ENCODE measurements at regions not wholly inside any gene's neighbourhood (a gene's known extent, or its start where the extent isn't known, plus 50 kb on each side); places are given as distances from the start of the nearest gene placed in this dataset.
"Not testable (repeated sequence)": the region's sequence is repeated elsewhere in the genome, so short reads cannot be mapped to it uniquely, and the experiment has no call there.

GRCh38 chr1:38746941-38747600, 112.5 kb downstream of the RRAGC start:
- no peak for DNase-seq

- no peak for DNase-seq
These were observed 113.1 kb downstream of the RRAGC start for GRCh38 chr1:38746402-38746935.

GRCh38 chr1:38745476-38746401, 113.8 kb downstream of the RRAGC start:
- DNase-seq, result no peak

DNA sequence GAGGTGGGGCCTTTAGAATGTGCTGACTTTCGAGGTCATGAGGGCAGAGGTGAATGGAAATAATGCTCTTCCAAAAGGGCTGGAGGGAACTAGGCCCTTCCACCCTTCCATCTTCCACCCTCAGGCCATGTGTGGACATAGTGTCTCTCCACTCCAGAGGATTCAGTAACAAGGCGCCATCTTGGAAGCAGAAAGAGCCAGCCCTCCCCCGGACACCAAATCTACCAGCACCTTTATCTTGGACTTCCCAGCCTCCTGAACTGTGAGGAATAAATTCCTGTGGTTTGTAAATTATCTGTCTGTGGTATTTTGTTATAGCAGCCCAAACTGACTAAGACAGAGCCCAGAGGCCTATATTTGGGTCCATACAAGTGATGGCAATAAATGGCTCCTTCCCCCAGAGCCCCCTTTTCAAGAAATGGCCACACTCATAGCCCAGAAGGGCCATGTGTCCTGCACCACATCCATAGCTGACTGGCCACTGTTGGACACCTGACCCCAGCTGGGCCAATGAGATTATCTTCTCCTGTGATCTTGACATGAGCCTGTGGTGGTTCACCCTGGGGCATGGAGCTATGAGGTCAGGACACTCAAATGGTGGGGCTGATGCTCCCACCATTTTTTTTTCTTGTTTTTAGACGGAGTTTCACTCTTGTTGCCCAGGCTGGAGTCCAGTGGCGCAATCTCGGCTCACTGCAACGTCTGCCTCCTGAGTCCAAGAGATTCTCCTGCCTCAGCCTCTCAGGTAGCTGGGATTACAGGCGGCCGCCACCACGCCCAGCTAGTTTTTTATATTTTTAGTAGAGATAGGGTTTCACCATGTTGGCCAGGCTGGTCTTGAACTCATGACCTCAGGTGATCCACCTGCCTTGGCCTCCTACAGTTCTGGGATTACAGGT, 114.9 kb downstream of the RRAGC start:
- no peak for DNase-seq

DNA sequence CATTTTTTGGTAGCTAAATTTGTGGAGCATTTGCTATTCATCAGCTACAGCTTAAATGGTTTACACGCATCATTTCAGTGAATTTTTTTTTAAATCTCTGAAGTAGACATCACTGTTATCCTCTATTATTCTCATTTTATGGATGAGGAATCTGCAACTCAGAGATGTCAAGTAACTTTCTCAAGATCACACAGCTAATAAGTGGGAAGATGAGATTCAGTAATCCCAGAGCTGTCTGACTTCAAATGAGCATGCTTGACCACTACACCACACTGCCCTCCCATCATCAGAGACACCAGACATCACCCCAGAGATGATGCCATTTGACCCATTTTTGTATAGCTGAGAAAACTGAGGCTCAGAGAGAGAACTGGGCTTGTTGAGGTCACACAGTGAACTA, 116.4 kb downstream of the RRAGC start:
- no peak for DNase-seq

DNA sequence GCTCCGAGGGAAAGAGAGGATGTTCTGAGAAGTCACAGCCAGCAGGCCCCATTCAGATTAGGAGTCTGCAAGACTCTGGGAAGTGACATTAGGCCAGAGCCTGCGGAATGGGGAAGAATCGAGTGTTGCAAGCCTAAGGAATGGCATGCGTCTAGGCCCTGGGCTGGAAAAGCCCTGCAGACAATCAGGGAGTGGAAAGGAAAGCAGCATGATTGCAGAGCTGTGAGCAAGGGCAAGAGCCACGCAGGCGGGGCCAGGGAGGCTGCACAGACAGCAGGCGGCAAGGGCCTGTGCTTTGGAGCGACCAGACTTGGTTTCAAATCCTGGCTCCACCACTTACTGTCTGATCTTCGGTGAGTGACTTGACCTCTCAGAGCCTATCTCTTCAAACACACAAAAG, 118.2 kb downstream of the RRAGC start:
- DNase-seq, result peak; percentile 20

- no peak for DNase-seq
These were observed 119.1 kb downstream of the RRAGC start for GRCh38 chr1:38740487-38740886.

DNA sequence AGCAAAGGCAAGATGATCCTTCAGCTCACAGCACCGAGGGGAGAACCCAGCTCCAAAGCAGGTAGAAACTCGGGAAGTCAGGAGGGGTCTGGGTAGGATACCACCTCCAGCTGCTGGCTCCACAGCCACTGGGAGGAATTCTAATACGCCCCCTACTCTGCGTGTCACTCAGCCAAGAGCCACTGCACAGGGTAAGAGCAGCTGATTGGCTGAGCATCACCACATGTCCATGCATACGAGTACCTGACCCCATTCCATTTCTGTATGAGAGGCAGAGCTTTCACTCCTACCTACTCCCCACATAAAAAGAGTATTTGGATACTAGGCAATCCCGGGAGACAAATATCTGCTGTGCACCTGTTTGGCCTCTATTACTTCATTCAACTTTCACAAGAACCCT, 121.4 kb downstream of the RRAGC start:
- DNase-seq, result no peak

DNA sequence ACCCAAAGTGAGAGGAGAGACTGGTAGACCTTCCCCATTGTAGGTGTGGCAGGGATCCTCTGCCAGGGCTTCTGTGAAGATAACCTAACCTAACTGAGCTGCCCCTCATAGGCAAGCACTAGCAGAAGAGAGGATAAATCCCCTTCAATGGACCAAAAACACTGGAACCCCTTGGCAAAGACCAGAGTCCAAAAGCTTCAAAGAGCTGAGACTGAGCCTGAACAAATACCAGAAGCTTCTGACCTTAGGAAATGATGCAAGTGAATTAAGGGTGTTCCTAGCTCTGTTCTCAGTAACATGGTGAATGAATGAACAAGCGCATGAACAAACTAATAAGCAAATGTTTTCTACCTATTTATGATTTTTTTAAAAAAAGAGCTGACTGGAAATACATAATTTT, 123.2 kb downstream of the RRAGC start:
- no peak for DNase-seq

DNA sequence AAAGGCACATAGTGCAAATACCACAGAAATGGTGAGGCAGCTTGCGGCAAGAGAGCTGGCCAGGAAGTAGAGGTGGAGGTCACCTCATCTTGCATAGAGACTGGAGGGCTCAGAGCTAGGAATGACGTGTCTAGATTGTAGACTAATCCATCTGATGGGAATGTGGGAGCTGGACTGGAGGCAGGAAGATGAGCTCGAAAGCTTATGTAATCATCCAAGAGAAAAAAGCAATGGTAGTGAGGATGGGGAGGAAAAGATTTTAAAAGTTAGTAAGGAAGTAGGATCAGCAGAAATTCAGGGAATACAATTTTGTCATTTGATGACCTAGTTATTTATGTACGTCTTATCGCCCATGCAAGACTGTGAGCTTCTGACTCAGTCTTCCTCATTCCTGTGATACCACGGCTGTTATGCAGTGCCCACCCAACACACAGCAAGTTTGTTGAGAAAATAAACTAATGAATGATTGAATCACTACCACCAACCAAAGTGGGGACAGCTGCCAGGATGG, 123.9 kb downstream of the RRAGC start:
- peak; percentile 64 for DNase-seq

DNA sequence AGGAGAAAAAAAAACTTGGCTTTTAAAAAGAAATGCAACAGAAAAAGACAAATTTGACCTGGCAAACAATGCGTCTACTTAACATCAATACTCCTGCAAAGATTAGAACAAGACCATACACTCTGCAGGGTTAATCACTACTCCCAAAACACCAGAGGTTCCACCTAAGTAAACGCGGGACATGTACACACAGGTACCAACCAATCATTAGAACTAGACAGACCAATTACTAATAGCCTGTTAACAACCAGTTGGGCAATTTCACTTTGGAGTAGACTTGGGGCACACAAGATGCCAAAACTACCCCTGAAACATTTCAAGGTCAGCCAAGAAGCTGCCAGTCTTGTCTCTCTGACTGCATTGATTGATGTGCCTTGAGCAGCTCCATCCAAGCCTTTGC, 125.8 kb downstream of the RRAGC start:
- DNase-seq, result no peak

GRCh38 chr1:38730511-38731397, 128.8 kb downstream of the RRAGC start:
- no peak for DNase-seq

DNA sequence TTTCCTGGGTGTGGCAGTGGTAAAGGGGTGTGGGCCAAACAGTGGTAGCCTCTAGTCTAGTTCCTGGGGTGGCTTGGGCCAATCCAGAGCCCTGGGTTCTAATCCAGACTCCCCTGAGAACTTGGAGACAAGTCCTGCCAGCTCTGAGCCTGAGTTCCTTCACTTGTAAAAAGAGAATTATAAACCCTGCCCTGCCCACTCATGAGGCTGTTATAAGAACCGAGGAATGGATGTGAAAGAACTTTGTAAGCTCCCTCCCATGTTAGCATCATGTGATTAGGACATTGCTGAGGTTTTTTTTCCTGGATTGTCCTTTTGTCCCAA, 131.0 kb downstream of the RRAGC start:
- no peak for DNase-seq

DNA sequence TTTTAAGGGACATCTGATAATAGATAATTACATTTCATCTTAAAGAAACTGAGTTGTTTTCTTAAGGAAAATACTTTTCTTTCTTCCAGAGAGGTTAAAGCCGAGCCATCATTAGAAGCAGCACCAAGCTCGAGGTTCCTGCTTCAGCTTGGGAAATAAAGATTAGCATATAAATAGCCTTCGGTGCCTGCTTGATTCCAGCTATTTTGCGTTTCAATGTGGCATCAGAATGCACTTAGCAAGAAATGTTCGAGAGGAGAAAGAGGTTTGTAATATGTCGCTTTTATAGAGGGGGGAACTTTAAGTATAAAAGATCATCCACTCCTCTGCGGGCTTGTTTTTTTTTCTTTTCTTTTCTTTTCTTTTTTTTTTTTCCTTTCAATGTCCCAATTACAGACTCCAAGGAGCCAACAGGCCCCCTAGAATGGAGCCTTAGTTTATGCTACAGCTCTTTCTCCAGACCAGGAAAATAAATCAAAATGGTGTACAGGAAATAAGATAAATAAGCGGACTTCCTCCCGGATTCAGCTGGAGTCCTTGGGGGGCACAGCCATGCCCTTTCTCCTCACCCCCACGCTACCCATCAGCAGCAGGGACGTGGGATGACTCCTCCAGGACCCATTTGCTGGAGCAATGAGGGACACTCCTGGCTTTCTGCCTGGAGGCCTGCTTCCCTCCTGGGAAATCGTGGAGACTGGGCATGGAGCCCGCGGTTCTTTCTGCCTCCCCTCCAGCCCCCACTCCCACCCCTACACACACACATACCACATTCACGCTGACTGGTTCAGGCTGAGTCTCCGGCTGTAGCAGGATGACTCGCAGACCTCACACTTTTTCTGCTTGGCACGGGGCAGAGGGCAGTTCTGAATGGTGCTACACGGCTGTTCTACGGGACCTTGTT, 131.6 kb downstream of the RRAGC start:
- peak; percentile 80 for DNase-seq

DNA sequence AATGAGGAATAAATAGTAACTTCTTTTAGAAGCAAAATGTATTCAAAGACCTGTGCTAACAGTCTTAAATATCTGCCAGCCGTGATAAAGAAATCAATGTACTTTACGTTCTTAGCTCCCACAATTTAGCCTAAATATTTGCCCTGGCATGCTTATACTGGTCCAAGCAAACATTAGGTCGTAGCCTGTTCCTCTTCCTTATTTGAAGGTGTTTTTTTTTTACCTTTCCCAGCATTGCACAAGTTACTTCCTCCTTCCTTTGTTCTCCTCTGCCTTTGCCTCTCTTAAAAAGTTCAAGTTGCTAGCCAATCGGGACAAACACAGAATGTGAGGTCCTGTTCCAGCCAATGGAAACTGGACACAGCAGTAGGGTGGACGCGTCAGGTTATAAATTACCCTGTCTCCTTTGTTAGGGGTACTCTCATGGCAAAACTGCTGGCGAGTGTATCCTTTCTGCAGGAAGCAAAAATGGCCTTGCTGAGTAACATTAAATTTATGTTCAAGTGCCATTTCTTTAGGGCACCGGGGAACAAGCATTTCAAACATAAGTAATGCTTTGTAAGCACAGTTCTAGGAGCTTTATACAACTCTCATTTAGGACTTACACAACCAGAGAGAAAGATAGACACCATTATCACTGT, 134.1 kb downstream of the RRAGC start:
- DNase-seq, result not testable (repeated sequence)

GRCh38 chr1:38724160-38725131, 135.1 kb downstream of the RRAGC start:
- no peak for DNase-seq

- no peak for DNase-seq
These were observed 137.8 kb downstream of the RRAGC start for GRCh38 chr1:38721816-38722215.

GRCh38 chr1:38719880-38720279, 139.7 kb downstream of the RRAGC start:
- no peak for DNase-seq

DNA sequence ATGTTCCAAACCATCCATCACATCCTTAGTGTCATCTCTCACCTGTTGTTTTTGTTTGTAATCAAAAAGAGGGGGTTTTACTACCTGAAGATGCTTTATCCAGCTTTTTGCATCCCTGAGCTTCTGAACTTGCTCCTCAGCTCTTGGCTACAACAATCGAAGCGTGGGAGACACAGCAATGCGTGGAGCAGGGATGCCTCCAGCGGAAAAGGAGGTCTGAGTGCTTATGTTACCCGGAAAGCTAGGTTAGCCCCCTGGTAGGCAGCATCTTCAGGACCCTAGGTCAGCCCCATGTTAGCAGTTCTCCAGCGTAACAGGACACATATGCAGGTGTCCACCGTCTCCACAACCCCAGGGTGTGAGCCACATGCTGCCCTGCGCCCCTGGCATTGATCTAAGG, 141.5 kb downstream of the RRAGC start:
- no peak for DNase-seq
